PFSK-1 (cell line): ENCODE measurements at regions not wholly inside any gene's neighbourhood (a gene's known extent, or its start where the extent isn't known, plus 50 kb on each side); places are given as distances from the start of the nearest gene placed in this dataset.

ENCODE experiments used
- FOXP2 ChIP-seq: optimal IDR thresholded peaks from 2 replicates; pipeline ENCODE3; 2011; ENCODE audit warnings: borderline replicate concordance, control low read depth, inconsistent platforms; ENCODE audit not compliant: insufficient read depth; ENCODE audit errors: extremely low read length, extremely low read depth
- POLR2AphosphoS5 ChIP-seq: IDR thresholded peaks from 2 replicates; pipeline ENCODE4 v1.6.1; 2012; ENCODE audit warnings: low read depth, mild to moderate bottlenecking, control low read depth, low read length, moderate library complexity
- SIN3A ChIP-seq: IDR thresholded peaks from 2 replicates; pipeline ENCODE4 v1.6.1; 2012; ENCODE audit warnings: mild to moderate bottlenecking, low read length, moderate library complexity, borderline replicate concordance; ENCODE audit not compliant: insufficient read depth
- TAF1 ChIP-seq: IDR thresholded peaks from 2 replicates; pipeline ENCODE4 v1.6.1; 2012; ENCODE audit warnings: low read length, control low read depth, borderline replicate concordance; ENCODE audit not compliant: insufficient read depth
- TF ChIP-seq, protein P1 (sequence below), 2 experiments: IDR thresholded peaks; 2 replicates each; pipeline versions ENCODE4 v1.6.1 to v1.8.0; 2011 to 2012; ENCODE audit warnings: low read depth in 2 of 2, low read length in 2 of 2, control low read depth in 1 of 2, inconsistent platforms in 1 of 2, mild to moderate bottlenecking in 1 of 2, moderate library complexity in 1 of 2; ENCODE audit not compliant: insufficient read depth in 1 of 2

DNA sequence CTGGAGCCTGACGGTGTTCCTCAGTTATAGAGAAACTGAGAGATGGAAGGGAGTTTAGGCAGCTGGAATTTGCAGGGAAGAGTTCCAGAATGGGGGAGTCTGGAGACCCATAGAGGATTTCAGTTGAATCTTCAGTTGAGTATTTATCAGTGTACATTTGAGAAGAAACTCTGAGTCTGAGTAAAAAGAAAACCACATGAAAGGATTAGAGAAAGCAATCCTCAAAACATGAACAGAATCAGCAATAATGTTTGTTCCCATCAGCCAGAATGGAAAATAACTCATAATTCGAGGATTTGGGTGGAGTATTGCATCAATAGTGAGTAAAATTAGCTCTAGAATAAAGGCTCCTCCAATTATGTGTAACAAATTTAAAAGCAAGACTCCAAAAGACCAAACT, 130.0 kb upstream of the AHR start:
- TF ChIP-seq POLR2AphosphoS5 (no peak), SIN3A (no peak), TAF1 (no peak), FOXP2 (no peak)
- TF ChIP-seq, protein P1, sequence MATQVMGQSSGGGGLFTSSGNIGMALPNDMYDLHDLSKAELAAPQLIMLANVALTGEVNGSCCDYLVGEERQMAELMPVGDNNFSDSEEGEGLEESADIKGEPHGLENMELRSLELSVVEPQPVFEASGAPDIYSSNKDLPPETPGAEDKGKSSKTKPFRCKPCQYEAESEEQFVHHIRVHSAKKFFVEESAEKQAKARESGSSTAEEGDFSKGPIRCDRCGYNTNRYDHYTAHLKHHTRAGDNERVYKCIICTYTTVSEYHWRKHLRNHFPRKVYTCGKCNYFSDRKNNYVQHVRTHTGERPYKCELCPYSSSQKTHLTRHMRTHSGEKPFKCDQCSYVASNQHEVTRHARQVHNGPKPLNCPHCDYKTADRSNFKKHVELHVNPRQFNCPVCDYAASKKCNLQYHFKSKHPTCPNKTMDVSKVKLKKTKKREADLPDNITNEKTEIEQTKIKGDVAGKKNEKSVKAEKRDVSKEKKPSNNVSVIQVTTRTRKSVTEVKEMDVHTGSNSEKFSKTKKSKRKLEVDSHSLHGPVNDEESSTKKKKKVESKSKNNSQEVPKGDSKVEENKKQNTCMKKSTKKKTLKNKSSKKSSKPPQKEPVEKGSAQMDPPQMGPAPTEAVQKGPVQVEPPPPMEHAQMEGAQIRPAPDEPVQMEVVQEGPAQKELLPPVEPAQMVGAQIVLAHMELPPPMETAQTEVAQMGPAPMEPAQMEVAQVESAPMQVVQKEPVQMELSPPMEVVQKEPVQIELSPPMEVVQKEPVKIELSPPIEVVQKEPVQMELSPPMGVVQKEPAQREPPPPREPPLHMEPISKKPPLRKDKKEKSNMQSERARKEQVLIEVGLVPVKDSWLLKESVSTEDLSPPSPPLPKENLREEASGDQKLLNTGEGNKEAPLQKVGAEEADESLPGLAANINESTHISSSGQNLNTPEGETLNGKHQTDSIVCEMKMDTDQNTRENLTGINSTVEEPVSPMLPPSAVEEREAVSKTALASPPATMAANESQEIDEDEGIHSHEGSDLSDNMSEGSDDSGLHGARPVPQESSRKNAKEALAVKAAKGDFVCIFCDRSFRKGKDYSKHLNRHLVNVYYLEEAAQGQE (IDR thresholded peaks at IDR 0.05; ENCODE audit: insufficient read depth in 1 of 2, low read depth in 2 of 2, low read length in 2 of 2), result no peak

DNA sequence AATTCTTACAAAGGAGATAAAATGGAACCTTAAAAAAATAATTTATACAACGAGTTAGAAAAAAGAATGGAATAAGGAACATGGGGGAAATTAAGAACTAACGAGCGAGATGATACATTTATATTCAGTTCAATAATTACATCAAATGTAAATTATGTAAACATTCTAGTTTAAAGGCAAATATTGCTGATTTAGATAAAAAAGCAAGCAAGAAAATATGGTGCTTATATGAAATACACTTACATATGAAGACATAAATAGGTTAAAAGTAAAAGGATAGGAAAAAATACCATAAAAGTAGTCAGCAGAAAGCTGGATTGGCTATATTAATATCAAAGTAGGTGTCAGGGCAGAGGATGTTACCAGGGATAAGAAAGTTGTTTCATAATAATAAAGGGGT, 127.0 kb upstream of the AHR start:
- TF ChIP-seq FOXP2, result no peak
- TF ChIP-seq, protein P1 (IDR thresholded peaks at IDR 0.05; ENCODE audit: insufficient read depth in 1 of 2, low read depth in 2 of 2, low read length in 2 of 2), result no peak
- TF ChIP-seq TAF1, result no peak
- no peak for TF ChIP-seq SIN3A
- TF ChIP-seq POLR2AphosphoS5, result no peak

DNA sequence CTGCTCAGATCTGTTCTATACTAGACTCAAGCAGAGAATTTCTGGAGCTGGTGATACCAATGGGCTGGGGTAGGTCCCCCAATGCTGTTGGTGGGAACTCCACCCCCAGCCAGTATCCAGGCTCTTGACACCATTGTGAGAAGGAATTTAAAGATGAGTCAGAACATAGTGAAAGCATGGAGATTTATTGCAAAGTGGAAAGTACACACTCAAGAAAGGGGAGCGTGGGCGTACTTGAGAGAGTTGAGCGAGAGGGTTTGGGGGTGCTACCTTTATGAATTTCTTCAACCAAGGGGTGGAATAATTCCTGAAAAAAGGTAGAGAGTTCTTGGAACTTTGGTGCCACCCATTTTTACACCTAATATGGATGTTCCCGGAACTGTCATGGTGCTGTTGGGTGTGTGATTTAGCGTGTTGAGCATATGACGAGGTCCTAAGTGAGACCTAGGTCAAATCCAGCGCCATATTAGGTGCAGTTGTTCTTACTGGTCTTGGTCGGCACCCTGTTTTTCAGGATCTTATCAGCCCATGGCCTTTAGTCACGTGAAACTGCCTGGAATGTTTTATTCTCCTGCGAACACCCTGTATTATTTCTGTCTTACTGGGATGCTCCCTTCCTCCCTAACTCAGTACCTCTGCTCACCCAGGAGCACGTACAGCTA, 122.0 kb upstream of the AHR start:
- TF ChIP-seq TAF1, result no peak
- TF ChIP-seq POLR2AphosphoS5, result no peak
- TF ChIP-seq, protein P1 (IDR thresholded peaks at IDR 0.05; ENCODE audit: insufficient read depth in 1 of 2, low read depth in 2 of 2, low read length in 2 of 2), result no peak
- no peak for TF ChIP-seq FOXP2
- TF ChIP-seq SIN3A, result no peak

DNA sequence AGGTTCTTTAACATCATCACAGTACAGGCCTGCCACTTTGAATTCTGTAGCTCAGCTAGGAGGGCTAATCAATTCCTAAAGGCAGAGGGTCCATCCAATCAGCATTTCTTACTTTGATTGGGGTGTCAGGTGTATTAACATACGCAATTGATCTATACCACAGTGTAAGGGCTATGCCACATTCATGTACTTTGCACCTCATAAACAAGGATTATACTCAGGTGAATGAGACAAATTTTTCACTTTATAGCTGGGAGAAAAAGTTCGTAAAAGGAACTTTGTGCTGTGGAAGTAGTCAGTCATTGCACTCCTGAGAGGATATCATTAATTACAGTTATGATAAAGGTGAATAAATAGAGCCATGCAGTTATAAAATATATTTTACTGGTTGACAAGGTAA, 119.9 kb upstream of the AHR start:
- no peak for TF ChIP-seq SIN3A
- TF ChIP-seq FOXP2, result no peak
- TF ChIP-seq POLR2AphosphoS5, result no peak
- TF ChIP-seq, protein P1 (IDR thresholded peaks at IDR 0.05; ENCODE audit: insufficient read depth in 1 of 2, low read depth in 2 of 2, low read length in 2 of 2), result no peak
- no peak for TF ChIP-seq TAF1
